ENCODE measurements at regions not wholly inside any gene's neighbourhood (a gene's known extent, or its start where the extent isn't known, plus 50 kb on each side); places are given as distances from the start of the nearest gene placed in this dataset.

DNA sequence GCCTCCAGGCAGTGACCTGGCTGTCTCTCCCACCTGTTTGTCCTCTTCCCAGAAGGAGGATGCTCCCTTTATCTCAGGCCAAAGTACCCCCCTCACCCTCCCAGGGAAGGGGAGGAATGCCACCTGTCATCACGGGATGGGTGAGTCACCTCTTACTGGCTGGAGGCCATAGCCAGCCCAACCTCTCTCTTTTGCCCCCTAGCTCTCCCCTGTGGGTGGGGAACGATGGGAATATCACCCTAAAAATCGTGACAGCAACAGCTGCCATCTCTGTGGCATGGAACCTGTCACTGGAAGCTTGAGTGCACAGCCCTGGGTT is 137.5 kb upstream of the PTPN1 start:
- FAIRE-seq (no peak), DNase-seq (ENCODE audit: low read depth, low spot score) (no peak)
- Histone ChIP-seq H2AFZ (ENCODE audit: control insufficient read depth, low read length) (no peak overlapping the region), H4K20me1 (ENCODE audit: control insufficient read depth, extremely low read depth, insufficient read depth, low read length) (no peaks in the 10 kb centered on the region), H3K79me2 (ENCODE audit: control insufficient read depth, insufficient read depth, low read length) (no peaks in the 10 kb centered on the region), H3K4me2 (ENCODE audit: control insufficient read depth, extremely low read depth, insufficient read depth, low read depth, low read length) (no peak overlapping the region), H3K4me1 (ENCODE audit: control insufficient read depth, extremely low read depth, insufficient read depth, low read length) (peaks cover 35% of the 10 kb centered on the region), H3K4me3 (ENCODE audit: control insufficient read depth in 2 of 3, extremely low read depth in 1 of 3, insufficient read depth in 2 of 3, low read depth in 1 of 3, low read length in 3 of 3) (no peak overlapping the region), H3K27me3 (ENCODE audit: control insufficient read depth, extremely low read depth, insufficient read depth, low read length) (no peaks in the 10 kb centered on the region), H3K36me3 (ENCODE audit: control insufficient read depth in 2 of 2, extremely low read depth in 1 of 2, insufficient read depth in 2 of 2, low read length in 2 of 2) (no peaks in the 10 kb centered on the region), H3K9ac (ENCODE audit: control insufficient read depth, extremely low read depth, insufficient read depth, low read length) (no peak overlapping the region), H3K27ac (ENCODE audit: control insufficient read depth, insufficient read depth, low read length) (no peak overlapping the region), H3K9me3 (ENCODE audit: control insufficient read depth, low read depth, low read length) (no peaks in the 10 kb centered on the region), H3K9me1 (ENCODE audit: control insufficient read depth, extremely low read depth, insufficient read depth, low read length) (peaks cover 2% of the 10 kb centered on the region)
- TF ChIP-seq, protein P1, sequence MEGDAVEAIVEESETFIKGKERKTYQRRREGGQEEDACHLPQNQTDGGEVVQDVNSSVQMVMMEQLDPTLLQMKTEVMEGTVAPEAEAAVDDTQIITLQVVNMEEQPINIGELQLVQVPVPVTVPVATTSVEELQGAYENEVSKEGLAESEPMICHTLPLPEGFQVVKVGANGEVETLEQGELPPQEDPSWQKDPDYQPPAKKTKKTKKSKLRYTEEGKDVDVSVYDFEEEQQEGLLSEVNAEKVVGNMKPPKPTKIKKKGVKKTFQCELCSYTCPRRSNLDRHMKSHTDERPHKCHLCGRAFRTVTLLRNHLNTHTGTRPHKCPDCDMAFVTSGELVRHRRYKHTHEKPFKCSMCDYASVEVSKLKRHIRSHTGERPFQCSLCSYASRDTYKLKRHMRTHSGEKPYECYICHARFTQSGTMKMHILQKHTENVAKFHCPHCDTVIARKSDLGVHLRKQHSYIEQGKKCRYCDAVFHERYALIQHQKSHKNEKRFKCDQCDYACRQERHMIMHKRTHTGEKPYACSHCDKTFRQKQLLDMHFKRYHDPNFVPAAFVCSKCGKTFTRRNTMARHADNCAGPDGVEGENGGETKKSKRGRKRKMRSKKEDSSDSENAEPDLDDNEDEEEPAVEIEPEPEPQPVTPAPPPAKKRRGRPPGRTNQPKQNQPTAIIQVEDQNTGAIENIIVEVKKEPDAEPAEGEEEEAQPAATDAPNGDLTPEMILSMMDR (optimal IDR thresholded peaks at IDR 0.05 in 1 of 3, IDR thresholded peaks at IDR 0.05 in 1 of 3, conservative IDR thresholded peaks at IDR 0.05 in 1 of 3; ENCODE audit: extremely low read depth in 1 of 3, insufficient read depth in 2 of 3, low read length in 3 of 3), result no peak
- no peak for TF ChIP-seq EZH2 (IDR thresholded peaks at IDR 0.05; ENCODE audit: low read length)
- dilution Hi-C loops (cut with MboI; ENCODE audit: extremely low pct_ligation_motif_present, low sequenced_read_pairs), result no loop called here

DNA sequence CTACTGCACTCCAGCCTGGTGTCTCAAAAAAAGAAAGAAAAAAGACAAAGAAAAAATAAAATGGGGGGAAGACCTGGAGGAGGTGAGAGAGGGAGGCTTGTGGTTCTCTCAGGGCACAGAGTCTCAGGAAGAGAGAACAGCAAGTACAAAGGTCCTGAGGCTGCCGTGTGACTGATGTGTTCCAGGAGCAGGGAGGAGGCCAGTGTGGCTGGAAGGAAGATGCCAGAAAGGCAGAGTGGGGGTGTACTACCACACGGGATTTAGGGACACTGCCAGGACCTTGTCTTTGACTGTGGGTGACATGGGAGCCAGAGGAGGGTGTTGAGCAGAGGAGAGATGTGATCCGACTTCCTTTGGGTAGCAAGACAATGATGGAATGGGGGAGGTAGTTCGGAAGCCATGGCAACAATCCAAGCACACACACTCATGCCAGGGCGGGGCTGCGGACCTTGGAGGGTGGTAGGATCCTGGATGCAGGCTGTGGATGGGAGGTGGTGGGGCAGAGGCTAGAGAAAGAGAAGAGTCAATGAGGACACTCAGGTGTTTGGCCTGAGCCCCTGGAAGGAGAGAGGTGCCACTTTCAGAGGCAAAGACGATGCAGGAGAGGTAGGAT is 136.4 kb upstream of the PTPN1 start:
- Histone ChIP-seq H3K4me3 (ENCODE audit: control insufficient read depth in 2 of 3, extremely low read depth in 1 of 3, insufficient read depth in 2 of 3, low read depth in 1 of 3, low read length in 3 of 3) (no peak overlapping the region), H3K9me1 (ENCODE audit: control insufficient read depth, extremely low read depth, insufficient read depth, low read length) (peaks cover 2% of the 10 kb centered on the region), H3K27ac (ENCODE audit: control insufficient read depth, insufficient read depth, low read length) (no peak overlapping the region), H3K79me2 (ENCODE audit: control insufficient read depth, insufficient read depth, low read length) (no peaks in the 10 kb centered on the region), H4K20me1 (ENCODE audit: control insufficient read depth, extremely low read depth, insufficient read depth, low read length) (no peaks in the 10 kb centered on the region), H3K36me3 (ENCODE audit: control insufficient read depth in 2 of 2, extremely low read depth in 1 of 2, insufficient read depth in 2 of 2, low read length in 2 of 2) (no peaks in the 10 kb centered on the region), H3K9ac (ENCODE audit: control insufficient read depth, extremely low read depth, insufficient read depth, low read length) (no peak overlapping the region), H3K9me3 (ENCODE audit: control insufficient read depth, low read depth, low read length) (no peaks in the 10 kb centered on the region), H3K27me3 (ENCODE audit: control insufficient read depth, extremely low read depth, insufficient read depth, low read length) (no peaks in the 10 kb centered on the region), H3K4me1 (ENCODE audit: control insufficient read depth, extremely low read depth, insufficient read depth, low read length) (peaks cover 35% of the 10 kb centered on the region), H2AFZ (ENCODE audit: control insufficient read depth, low read length) (peak overlapping the region; percentile 44), H3K4me2 (ENCODE audit: control insufficient read depth, extremely low read depth, insufficient read depth, low read depth, low read length) (peak overlapping the region; percentile 25)
- DNase-seq (ENCODE audit: low read depth, low spot score) (no peak), FAIRE-seq (no peak)
- TF ChIP-seq EZH2 (IDR thresholded peaks at IDR 0.05; ENCODE audit: low read length), result no peak
- TF ChIP-seq, protein P1 (optimal IDR thresholded peaks at IDR 0.05 in 1 of 3, IDR thresholded peaks at IDR 0.05 in 1 of 3, conservative IDR thresholded peaks at IDR 0.05 in 1 of 3; ENCODE audit: extremely low read depth in 1 of 3, insufficient read depth in 2 of 3, low read length in 3 of 3), result no peak
- dilution Hi-C loops (cut with MboI; ENCODE audit: extremely low pct_ligation_motif_present, low sequenced_read_pairs), result no loop called here

Data from keratinocyte (primary cell).